CD4-positive, alpha-beta T cell treated with Interleukin-6 at 100 ng/mL for 8 hours (primary cell): ENCODE measurements at regions not wholly inside any gene's neighbourhood (a gene's known extent, or its start where the extent isn't known, plus 50 kb on each side); places are given as distances from the start of the nearest gene placed in this dataset.

Source experiments
- DNase-seq: peaks from one replicate; pipeline ENCODE4 v3.0.0-alpha.2; 2020; ENCODE audit warnings: mixed read lengths, low spot score

DNA sequence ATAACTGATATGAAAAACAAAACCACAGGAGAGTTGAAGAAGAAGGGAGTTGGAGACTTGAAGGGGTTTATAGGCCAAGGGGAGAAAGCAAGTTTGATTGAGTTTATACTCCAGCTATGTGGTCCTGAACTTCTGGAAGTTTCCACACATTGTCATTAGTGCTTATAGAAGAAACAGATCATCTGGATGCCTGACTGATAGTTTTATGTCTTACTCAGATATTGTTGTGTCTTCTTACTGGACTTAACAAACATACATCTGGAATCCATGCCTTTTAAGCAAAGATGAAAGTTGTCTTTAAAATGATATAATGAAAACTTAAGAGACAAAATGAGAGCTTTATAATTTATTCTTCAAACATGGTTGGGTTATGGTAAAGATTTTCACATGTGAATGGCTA, 101.3 kb upstream of the FZD8 start:
- DNase-seq, result no peak

DNA sequence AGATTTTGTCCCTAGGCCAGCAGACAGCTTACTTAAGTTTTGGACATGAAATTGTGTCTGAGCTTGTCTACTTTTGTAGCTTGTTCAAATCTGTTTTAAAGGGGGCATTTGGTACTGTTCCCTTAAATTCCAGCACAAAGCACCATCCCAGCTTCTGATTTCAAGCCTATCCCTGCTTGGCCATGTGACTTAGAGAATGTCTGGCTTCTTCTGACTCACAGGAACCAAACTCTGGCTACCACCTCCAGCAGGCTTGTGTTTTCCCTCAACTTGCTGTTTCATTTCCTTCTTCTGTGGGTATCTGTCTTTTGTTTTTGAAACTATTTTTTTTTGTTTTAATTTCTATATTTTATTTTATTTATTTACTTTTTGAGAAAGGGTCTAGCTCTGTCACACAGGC, 97.9 kb upstream of the FZD8 start:
- no peak for DNase-seq

GRCh38 chr10:35735412-35735811, 93.3 kb upstream of the FZD8 start:
- DNase-seq, result no peak

GRCh38 chr10:35731828-35732227, 89.7 kb upstream of the FZD8 start:
- no peak for DNase-seq

GRCh38 chr10:35728341-35728740, 86.2 kb upstream of the FZD8 start:
- no peak for DNase-seq

DNA sequence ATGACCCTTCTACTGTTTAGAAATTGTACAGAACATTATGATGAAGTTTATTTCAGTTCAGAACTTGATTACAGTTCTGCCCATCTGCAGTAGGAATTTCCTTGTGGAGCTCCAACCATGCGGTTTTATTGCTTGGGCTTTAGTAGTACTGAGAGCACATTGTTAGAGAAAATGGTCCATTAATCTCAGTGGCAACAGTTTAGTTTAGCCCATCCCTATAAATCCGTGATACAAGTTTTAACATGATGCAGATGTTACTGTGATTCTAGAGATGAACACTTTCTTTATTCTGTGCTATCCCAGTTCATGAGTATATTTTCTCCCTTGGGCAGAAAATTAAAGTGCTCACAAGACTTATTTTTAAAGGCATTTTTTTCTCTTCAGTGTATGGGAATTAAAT, 84.8 kb upstream of the FZD8 start:
- no peak for DNase-seq

DNA sequence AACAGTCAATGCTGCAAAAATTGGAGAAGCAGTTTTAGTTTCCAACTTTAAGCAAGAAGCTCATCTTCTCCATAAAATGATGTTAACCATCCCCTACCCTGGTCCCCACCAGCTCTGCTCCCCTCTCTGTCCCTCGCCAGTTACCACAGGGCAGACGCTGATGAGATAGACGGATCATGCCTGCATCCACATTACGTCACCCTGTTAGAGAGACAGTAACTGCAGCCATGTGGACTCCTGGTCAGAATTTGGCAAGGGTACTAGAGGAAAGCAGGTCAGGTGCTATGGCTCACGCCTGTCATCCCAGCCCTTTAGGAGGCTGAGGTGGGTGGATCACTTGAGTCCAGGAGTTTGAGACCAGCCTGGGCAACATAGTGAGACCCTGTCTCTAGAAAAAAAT, 81.9 kb upstream of the FZD8 start:
- no peak for DNase-seq

- DNase-seq, result no peak
These were observed 81.0 kb upstream of the FZD8 start for GRCh38 chr10:35723059-35723458.

- DNase-seq, result no peak
These were observed 80.5 kb upstream of the FZD8 start for GRCh38 chr10:35722636-35723035.

DNA sequence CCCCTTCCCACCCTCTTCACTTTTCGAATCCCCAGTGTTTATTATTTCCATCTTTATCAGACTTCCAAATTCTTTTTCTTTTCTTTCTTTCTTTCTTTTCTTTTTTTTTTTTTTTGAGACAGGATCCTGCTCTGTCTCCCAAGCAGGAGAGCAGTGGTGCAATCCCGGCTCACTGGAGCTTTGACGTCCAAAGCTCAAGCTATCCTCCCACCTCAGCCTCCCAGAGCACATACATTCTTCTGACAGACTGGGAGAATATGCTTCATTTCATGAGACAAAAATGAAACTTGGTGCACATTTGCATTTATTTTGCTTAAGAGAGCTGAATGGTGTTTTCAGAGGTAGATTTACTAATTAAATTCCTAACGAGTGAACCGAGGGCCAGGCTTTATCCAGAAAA, 80.1 kb upstream of the FZD8 start:
- no peak for DNase-seq

- DNase-seq, result no peak
These were observed 78.3 kb upstream of the FZD8 start for GRCh38 chr10:35720366-35720765.

DNA sequence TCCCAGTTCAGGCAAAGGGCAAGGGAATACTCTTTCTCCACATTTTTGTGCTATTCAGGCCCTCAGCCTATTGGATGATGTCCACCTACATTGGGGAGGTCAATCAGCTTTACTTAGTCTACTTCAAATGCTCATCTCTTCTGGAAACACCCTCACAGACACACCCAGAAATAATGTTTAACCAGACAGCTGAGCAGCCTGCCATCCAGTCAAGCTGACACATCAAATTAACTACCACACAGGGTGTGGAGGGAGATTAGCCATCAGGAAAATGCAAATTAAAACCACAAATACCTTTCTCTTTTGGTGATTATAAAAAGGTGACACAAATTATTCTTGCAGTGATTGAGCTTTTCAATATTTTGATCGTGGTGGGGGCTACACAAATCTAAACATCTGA, 74.7 kb upstream of the FZD8 start:
- no peak for DNase-seq

GRCh38 chr10:35712486-35712885, 70.4 kb upstream of the FZD8 start:
- no peak for DNase-seq

GRCh38 chr10:35711615-35712411, 69.7 kb upstream of the FZD8 start:
- no peak for DNase-seq

DNA sequence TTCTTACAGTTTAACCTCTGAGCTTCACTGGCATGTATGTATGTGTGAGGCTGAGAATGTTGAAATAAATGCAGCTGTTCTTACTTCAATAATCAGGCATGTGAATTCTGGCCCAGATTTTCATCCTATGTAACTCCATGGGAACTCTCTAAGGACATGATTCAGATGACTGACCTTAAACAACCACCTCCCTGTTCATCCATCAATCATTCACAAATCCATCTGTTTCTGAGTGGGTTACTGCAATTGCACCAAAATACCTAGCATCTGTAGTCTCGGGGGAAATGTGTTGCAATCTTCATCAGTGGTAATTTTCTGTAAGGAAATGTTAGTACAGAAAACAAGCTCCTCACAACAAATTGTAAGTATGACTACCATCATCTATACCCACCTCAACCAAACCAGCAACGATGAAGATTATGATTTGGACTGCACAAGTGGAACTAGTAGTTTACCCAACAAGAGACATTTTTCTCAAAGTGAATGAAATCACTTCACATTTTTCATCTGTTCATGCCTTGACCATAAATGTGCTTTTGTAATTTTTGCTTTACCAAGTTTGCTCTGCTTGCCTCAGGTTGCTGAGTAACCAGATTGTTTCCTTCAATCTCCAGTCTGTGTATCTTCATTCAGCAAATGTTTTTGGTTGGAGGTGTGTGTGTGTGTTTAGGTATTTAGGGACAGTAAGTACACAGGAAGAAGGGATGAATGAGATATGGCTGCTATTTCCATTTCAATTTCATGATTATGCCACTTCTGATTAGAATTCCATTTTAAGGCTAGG, 65.7 kb upstream of the FZD8 start:
- DNase-seq, result no peak

DNA sequence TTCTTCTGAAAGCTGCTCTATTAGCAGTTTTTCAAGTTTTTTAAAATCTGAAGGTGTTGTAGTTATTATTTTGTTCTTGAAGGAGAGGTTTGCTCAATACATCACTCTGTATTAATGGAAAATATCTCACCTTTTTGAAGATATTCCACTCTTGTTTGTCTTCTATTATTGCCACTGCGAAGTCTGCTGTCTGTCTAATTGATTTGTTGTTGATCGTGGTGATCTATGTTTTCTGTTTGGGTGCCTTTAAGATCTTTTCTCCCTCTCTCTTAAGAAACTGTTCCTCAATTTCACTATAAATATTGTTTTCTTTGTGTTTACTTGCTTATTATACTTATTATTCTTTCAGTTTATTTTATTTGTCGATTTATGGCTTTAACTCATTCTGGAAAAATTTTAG, 64.9 kb upstream of the FZD8 start:
- no peak for DNase-seq

- DNase-seq, result no peak
These were observed 63.6 kb upstream of the FZD8 start for GRCh38 chr10:35705671-35706070.

DNA sequence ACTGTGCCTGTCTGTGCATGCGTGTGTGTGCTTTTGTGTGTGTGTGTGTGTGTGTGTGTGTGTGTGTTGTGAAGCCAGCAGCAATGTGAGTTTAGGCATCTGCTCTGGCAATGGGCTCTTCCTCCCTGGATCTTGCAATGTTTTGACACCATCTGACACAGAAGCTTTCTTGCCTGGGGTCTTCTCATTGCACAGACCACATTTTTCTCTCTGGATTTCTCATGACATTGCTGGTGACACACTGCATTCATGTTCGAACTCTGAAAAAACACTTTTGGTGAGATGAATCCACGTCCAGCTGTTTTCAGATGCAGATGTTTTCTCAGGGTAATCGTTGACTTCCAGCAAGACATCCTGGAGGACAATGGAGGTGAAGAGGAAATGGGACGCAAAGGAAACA, 63.0 kb upstream of the FZD8 start:
- no peak for DNase-seq

- no peak for DNase-seq
These were observed 62.3 kb upstream of the FZD8 start for GRCh38 chr10:35704401-35704800.

- DNase-seq, result no peak
These were observed 58.4 kb upstream of the FZD8 start for GRCh38 chr10:35700487-35700882.

DNA sequence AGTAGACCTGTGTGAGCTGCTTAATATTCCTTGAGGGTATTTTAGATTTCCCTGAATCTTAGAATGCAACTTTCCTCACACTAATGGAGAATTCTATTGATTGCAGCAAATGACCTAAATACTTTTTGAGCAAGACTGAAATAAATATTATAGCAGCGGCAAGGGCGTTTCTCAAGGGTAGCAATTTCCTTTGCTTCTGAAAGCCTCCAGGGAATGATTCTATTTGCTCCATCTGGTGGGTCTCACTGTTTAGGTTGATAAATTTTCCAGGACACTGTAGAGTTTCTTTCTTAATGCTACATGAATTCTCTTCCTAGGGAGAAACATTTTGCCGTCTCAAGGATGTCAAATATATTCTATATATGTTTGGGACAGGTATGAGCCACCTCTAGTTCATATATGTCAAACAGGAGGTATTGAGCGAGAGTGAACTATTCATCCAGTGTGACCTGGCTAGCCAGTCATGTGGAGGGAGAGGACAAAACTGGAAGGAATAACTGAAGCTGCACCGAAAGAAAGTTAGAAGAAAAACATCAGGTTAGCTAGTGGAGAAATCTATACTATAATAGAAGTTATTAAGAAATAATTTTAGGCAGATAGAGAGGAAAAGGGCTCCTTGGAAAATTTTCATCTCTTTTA, 57.9 kb upstream of the FZD8 start:
- no peak for DNase-seq

DNA sequence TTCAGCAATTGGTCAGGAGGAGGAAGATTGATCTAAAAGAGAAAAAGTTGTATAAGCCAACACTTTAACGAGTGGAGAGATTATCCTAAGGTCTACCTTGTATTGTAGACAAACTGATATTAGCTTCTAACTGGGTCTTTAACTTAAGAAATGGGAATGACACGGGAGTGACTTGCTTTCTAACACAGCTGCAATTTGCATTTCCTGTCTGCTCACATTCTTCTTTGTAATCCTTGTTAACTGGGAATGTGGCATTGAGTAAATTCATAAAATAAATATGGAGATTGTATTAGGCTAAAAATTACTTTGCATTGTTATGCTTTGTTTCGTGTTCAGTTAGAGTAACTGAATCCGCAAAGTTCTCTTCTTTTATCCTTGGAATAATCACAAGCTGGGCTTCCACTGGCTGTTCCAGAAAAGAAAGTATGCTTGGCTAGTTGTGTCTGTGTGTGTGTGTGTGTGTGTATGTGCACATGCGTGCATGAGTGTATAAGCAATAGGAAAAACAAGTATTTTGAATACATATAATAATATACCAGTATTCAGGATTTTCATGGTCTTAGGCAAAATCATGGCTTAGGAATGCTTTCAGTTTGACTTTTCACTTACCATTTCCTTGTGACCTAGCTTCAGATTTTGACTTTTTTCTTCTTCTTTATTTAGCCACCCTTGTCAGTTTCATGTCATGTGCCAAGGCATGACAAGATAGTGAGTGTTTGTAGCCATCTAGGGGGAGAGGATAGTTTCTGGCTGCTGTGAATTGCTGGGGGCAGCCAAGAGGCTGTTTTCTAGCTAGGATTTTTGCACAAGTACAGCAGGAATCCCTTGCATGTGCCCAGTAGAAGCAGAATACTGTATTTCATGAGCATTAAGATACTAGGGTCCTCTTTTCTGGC, 54.5 kb upstream of the FZD8 start:
- DNase-seq, result no peak
